ENCODE measurements at regions not wholly inside any gene's neighbourhood (a gene's known extent, or its start where the extent isn't known, plus 50 kb on each side); places are given as distances from the start of the nearest gene placed in this dataset.
"Not testable (repeated sequence)": the region's sequence is repeated elsewhere in the genome, so short reads cannot be mapped to it uniquely, and the experiment has no call there.

DNA sequence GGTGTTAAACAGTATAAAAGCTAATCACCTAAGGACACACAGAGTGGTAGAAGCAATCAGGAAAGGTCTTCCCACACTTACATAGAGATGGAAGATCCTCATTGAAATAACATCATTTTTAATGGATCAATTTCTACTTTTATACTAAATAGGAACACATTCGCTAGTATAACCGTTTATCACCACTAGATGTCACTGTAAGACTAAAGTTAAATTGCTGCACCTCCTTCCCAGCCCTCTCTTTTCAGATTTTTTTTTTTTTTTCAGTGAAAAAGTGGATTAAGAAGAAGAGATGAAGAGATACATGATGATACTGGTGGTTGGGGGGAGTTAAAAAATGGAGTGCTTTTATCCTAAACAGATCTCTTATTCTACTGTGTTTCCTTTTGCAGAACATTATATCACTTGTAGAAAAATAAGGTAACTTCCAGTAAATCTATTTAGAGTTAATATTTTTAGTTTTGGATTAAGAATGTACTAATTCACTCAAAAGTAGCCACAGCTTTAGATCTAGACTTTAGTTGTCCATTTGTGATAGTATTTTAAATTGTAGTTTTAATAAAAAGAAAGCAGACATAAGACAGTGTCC, 116.9 kb upstream of the ARRDC3 start:
- peak; percentile 50 for DNase-seq (ENCODE audit: low spot score)

DNA sequence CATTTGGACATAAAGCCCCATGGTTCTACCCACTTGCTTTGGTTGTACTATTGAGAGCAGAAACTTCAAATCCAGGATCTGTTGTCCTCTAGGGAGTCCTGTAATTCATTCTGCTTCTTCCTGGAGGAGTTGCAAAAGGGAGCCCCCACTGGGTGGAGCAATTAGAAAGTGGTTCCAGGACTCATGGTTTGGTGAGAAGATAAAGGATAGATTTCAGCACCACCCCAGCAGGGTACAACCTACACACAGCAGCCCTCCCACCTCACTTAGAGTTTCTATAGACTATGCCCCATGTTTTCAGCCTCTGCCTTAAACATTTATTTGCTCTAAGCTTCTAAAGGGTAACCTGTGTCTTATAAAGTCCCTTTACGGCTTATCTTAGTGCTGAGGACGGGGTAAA, 112.6 kb upstream of the ARRDC3 start:
- no peak for DNase-seq (ENCODE audit: low spot score)

DNA sequence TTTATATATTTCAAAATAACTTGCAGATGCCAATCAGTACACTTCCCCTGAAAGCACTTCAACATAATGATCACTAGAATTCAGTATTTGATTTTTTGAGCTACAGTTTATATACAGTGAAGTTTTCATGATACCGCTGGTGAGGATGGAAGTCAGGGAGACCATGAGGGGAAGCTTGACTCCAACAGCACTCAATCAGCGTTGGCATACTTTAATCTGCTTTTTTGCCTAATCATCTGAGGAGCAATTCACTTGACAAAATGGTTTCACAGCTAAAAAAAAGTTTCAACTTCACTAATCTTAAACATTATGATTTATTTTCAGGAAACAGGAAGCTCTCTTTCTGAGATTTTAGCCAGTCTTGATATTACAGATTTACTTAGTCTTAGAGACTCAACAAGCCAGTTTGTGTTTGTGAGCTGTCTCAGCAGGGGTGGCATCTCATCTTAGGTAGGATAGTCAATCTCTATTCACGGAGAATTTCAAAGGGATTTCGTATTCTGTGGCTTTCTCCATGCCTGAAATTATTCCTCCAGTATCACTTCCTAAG, 111.4 kb upstream of the ARRDC3 start:
- no peak for DNase-seq (ENCODE audit: low spot score)

DNA sequence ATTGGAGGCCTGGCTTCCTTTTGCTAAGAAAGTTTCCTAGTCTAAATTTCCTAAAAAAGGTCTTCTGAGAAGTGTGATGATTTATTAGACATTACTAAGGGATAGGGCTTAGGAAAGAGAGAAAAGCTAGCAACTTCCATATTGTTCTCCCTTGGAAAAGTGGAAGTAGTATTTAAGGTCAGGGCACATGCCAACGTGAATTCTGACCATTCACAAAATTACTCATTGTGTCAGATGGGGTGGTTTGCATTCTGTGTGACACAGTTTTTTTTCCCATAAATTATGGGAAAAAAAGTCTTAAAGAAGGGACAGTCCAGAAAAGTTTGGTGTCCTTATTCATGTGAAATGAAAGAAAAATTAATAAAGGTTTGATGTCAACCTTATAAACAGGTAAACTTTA, 110.0 kb upstream of the ARRDC3 start:
- no peak for DNase-seq (ENCODE audit: low spot score)

DNA sequence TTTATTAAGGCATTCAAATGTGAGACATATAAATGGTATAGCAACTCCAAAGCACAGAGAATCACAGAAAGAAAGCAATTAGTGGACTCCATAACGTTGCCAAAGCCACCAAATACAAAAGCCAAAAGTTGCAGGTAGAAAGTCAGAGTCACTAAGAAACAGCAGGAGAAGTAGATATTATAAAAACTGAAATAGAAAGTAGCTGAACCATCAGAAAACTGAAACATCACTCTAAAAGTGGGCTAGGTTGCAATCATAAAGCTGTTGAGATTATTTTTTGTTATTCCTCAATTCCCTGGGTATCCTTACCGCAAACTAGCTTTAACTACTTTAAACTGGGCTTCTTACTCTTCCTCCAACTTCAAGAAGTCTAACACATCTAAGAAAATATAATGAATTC, 108.1 kb upstream of the ARRDC3 start:
- DNase-seq (ENCODE audit: low spot score): no peak

DNA sequence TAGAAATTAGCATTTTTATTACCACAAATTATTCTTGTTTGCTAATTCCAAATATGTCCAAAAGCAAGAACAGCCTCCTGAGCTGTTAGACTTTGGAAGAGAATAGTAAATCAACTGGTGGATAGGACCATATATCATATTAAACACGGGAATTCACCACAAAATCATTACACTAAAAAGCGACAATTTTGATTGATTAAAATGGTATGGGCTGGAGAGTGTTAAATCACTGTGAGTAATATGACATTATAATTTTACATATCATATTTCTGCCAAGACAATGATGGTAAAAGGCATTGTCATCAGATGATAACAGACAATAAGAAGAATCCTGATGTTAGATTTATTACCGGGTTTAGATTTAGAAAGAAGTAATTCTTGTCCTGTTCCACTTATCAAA, 107.2 kb upstream of the ARRDC3 start:
- no peak for DNase-seq (ENCODE audit: low spot score)

DNA sequence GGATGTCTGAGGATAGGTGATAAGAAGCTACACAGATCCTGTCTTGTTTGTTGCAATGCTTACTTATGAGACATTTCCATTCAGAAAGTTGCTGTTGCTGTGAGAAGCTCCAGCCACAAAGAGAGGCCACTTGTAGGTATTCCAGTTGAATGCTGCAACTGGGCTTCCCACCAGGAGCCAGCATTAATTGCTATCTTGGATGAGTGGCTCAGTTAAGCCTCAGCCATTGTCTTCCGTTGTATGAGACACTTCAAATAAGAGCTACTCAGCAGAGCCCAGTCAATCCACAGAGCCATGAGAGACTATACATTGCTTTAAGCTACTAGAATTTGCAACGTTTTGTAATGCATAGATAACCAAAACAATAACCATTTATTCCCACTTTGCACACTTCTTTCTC, 104.3 kb upstream of the ARRDC3 start:
- DNase-seq (ENCODE audit: low spot score): no peak

DNA sequence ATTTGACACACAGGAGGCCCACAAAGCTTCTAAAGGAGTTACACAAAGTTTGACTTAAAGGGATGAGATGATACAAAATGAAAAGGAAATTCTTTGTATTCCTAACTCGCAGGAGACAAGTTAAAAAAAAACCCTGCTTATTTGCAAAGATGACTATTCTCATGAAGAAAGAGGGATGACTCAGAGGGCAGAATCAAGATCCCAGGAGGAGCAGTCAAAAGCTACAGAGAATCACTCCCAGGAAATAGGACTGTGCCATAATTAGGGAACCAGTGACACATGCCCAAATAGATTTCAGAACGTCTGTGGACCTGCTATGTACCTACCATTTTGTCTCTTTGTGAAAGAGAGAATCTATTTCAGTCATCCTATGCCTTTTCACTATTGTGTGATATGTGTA, 103.5 kb upstream of the ARRDC3 start:
- DNase-seq (ENCODE audit: low spot score): no peak

- DNase-seq (ENCODE audit: low spot score): no peak
These were observed 101.5 kb upstream of the ARRDC3 start for GRCh38 chr5:91484662-91485061.

DNA sequence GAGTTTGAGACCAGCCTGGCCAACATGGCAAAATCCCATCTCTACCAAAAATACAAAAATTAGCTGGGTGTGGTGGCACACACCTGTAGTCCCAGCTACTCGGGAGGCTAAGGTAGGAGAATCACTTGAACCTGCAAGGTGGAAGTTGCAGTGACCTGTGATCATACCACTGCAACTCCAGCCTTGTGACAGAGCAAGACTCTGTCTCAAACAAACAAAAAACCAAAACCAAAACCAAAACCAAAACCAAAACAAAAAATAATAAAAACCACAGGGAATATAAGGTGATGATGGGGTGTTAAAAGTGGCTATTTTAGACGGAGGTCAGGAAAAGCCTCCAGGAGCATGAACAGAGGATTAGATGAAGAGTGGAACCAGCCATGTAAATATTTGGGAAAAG, 96.3 kb upstream of the ARRDC3 start:
- DNase-seq (ENCODE audit: low spot score): not testable (repeated sequence)

- DNase-seq (ENCODE audit: low spot score): no peak
These were observed 95.0 kb upstream of the ARRDC3 start for GRCh38 chr5:91478096-91478495.

GRCh38 chr5:91477408-91477807, 94.3 kb upstream of the ARRDC3 start:
- no peak for DNase-seq (ENCODE audit: low spot score)

DNA sequence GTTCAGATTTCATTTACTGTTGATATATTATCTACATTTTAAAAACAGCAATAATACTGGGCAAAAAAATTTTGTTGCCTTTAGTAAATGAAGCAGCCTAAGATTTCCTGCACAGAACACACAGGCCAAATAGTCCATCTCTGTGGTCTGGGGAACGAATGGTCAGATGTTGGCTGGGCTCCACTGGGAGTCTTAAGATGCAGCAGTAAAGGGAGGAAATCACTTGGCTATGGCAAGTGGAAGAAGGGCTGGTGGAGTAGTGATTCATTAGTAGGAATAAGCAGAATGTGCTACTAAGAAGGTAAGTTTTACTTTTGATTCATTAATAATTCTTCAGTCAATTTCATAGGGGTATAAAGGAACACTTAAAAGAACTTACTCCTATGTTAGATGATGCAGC, 91.1 kb upstream of the ARRDC3 start:
- DNase-seq (ENCODE audit: low spot score): no peak

- DNase-seq (ENCODE audit: low spot score): no peak
These were observed 89.5 kb upstream of the ARRDC3 start for GRCh38 chr5:91472631-91473030.

- DNase-seq (ENCODE audit: low spot score): peak; percentile 8
These were observed 86.5 kb upstream of the ARRDC3 start for GRCh38 chr5:91469517-91470165.

DNA sequence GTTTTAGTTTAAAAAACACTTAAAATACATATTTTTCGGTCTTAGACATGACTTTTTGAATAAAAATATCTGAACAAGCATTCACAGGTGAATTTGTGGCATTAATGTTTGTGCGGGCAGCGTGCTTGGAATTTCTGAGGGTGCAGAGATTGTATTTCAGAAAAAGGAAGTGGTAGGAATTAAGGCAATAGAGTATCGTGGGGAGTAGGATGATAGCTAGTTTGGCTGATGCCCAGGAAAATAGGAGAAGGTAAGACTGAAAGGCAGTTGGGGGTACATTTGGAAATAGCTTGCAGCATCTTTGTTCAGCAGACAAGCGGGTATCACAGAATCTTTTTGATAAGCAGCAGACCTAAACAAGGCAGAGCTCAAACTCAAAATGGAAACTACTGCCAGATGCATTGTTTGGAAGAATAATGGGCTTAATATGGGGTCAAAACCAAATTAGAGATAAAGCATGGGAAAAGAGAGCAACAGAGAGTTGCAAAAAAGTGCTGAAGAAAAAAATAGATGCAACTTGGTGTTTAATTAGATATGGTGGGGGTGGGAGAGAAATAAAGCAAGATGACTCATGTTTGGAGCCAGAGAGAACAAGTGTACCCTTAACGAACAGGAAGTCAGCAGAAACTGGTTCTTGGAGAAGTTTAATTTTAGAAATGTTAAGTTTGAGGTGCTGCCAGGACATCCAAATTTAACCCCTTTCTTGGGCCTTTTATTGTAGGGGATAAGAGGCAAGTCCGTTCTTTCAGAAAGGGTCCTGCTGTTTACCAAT, 85.7 kb upstream of the ARRDC3 start:
- DNase-seq (ENCODE audit: low spot score): no peak

DNA sequence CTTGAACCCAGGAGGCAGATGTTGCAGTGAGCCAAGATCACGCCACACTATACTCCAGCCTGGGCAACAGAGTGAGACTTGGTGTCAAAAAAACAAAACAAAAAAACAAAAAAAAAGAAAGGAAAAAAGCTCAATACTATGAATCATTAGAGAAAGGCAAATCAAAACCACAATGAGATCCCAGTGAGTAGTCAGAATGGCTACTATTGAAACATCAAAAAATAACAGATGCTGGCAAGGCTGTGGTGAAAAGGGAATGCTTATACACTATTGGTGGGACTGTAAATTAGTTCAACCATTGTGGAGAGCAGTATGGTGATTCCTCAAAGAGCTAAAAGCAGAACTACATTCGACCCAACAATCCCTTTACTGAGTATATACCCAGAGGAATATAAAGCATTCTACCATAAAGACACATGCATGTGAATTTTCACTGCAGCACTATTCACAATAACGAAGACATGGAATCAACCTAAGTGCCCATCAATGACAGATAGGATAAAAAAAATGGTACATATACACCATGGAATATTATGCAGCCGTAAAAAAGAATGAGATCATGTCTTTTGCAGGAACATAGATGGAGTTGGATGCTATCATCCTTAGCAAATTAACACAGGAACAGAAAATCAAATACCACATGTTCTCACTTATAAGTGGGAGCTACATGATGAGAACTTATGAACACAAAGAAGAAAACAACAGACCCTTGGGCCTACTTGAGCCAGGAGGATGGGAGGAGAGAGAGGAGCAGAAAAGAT, 81.9 kb upstream of the ARRDC3 start:
- DNase-seq (ENCODE audit: low spot score): no peak

- DNase-seq (ENCODE audit: low spot score): no peak
These were observed 74.6 kb upstream of the ARRDC3 start for GRCh38 chr5:91457681-91458058.

- DNase-seq (ENCODE audit: low spot score): no peak
These were observed 74.0 kb upstream of the ARRDC3 start for GRCh38 chr5:91456928-91457680.

DNA sequence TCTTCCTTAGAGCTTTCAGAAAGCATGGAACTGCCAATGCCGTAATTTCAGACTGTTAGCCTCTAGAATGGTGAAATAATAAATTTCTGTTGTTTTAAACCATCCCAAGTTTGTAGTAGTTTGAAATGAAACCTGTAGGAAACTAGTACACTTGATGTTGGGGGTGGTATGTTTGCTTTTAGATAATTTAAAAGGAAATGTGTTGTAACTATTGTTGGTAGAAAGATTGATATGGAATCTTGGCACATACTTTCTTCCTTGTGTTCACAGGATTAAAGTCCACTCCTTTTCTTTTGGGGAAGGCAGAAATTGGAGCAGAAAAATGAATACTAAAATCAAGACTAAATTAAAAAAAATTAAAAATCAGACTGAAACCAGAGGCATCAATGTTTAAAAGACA, 66.0 kb upstream of the ARRDC3 start:
- no peak for DNase-seq (ENCODE audit: low spot score)

DNA sequence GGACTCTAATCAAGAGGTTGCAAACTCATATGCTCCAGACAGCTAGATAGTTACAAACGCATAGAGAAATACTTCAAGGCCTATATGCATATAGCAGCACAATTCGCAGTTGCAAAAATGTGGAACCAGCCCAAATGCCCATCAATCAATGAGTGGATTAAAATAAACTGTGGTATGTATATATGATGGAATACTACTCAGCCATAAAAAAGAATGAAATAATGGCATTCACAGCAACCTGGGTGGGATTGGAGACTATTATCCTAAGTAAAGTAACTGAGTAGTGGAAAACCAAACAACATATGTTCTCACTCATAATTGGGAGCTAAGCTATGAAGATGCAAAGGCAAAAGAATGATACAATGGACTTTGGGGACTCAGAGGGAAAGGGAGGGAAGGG, 65.0 kb upstream of the ARRDC3 start:
- DNase-seq (ENCODE audit: low spot score): not testable (repeated sequence)

All from umbilical cord (tissue), 1 donor.